GM23338 (cell line): ENCODE measurements at regions not wholly inside any gene's neighbourhood (a gene's known extent, or its start where the extent isn't known, plus 50 kb on each side); places are given as distances from the start of the nearest gene placed in this dataset.

Experiments
- CTCF ChIP-seq, 2 experiments: fragments of 200-600 bp in 1 of 2; sonication (generic) in 1 of 2; conservative IDR thresholded peaks; 2 replicates each; pipeline versions ENCODE4 v1.5.1 to v1.6.1; 2016 to 2017; ENCODE audit warnings: antibody characterized with exemption in 2 of 2, low read depth in 2 of 2, mild to moderate bottlenecking in 2 of 2, moderate library complexity in 1 of 2
- EZH2 ChIP-seq: fragments of 200-600 bp; sonication (generic); IDR thresholded peaks from one replicate; pipeline ENCODE4 v1.8.0; 2017; ENCODE audit warnings: antibody characterized with exemption, mild to moderate bottlenecking, low read depth; ENCODE audit not compliant: unreplicated experiment
- EZH2phosphoT487 ChIP-seq: fragments of 200-600 bp; sonication (generic); IDR thresholded peaks from one replicate; pipeline ENCODE4 v1.8.1; 2018; ENCODE audit warnings: antibody characterized with exemption; ENCODE audit not compliant: unreplicated experiment
- POLR2AphosphoS5 ChIP-seq: IDR thresholded peaks from 2 replicates; pipeline ENCODE4 v1.6.1; 2016; ENCODE audit warnings: antibody characterized with exemption, low read depth
- REST ChIP-seq: IDR thresholded peaks from one replicate; pipeline ENCODE4 v1.6.1; 2018; ENCODE audit warnings: antibody characterized with exemption; ENCODE audit not compliant: unreplicated experiment

- TF ChIP-seq CTCF (conservative IDR thresholded peaks at IDR 0.05; ENCODE audit: low read depth in 2 of 2), result no peak
- TF ChIP-seq EZH2, result no peak
- no peak for TF ChIP-seq POLR2AphosphoS5
- TF ChIP-seq REST, result no peak
- no peak for TF ChIP-seq EZH2phosphoT487
Measured at GRCh38 chr22:27408068-27408467, 393.5 kb downstream of the MN1 start.
